ENCODE measurements at regions not wholly inside any gene's neighbourhood (a gene's known extent, or its start where the extent isn't known, plus 50 kb on each side); places are given as distances from the start of the nearest gene placed in this dataset.

DNA sequence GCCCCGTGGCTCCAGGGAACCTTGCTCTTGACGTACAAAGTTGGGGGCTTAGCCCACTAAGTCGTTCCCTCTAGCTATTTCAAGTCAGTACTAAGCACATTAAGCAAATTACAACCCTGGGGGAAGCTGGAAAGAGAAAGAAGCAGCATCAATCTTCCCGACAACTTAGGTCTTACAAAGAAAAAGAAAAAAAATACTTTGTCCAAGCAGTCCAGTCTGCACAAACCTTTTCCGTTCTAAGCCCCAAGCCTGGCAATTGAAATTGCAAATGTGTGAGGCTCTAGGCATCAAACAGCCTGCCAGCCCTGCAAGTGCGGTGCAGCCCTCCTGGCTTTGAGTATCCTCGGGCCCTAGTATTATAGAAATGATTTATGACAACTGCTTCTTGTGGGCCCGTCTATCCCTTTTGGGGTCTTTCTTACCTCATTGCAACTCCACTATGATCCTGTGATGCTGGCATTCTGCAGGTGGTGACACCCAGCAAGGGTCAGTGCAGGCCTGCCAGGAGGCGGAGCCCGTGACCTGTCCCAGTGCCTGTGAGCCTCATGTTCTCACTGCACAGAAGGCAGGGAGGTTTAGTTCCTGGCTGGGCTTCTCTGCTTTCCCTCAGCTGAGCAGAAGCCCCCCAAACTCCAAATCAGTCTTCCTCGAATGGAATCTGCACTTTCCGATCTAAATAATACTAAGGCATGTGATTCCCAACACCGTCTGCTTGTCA is 232.3 kb upstream of the IRX2 start:
- Histone ChIP-seq H3K27me3 (ENCODE audit: insufficient read depth, low read length, poor library complexity) (no peaks in the 10 kb centered on the region), H3K9ac (ENCODE audit: low read depth, low read length) (no peak overlapping the region), H3K4me3 (ENCODE audit: low read depth in 1 of 2, low read length in 2 of 2) (no peak overlapping the region), H3K36me3 (ENCODE audit: insufficient read depth, low read length) (no peaks in the 10 kb centered on the region), H3K4me1 (ENCODE audit: insufficient read depth, low read length) (no peaks in the 10 kb centered on the region), H2AFZ (ENCODE audit: low read depth, low read length) (no peak overlapping the region), H4K20me1 (ENCODE audit: insufficient read depth, low read length) (no peaks in the 10 kb centered on the region), H3K9me3 (ENCODE audit: insufficient read depth, low read length, severe bottlenecking) (no peaks in the 10 kb centered on the region), H3K4me2 (ENCODE audit: insufficient read depth, low read length) (no peak overlapping the region), H3K79me2 (ENCODE audit: insufficient read depth, low read length) (no peaks in the 10 kb centered on the region), H3K27ac (ENCODE audit: low read length) (no peak overlapping the region)
- TF ChIP-seq, protein P1, sequence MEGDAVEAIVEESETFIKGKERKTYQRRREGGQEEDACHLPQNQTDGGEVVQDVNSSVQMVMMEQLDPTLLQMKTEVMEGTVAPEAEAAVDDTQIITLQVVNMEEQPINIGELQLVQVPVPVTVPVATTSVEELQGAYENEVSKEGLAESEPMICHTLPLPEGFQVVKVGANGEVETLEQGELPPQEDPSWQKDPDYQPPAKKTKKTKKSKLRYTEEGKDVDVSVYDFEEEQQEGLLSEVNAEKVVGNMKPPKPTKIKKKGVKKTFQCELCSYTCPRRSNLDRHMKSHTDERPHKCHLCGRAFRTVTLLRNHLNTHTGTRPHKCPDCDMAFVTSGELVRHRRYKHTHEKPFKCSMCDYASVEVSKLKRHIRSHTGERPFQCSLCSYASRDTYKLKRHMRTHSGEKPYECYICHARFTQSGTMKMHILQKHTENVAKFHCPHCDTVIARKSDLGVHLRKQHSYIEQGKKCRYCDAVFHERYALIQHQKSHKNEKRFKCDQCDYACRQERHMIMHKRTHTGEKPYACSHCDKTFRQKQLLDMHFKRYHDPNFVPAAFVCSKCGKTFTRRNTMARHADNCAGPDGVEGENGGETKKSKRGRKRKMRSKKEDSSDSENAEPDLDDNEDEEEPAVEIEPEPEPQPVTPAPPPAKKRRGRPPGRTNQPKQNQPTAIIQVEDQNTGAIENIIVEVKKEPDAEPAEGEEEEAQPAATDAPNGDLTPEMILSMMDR (IDR thresholded peaks at IDR 0.05; ENCODE audit: borderline replicate concordance, extremely low read depth, low read length, poor library complexity, severe bottlenecking), result no peak
- TF ChIP-seq EZH2 (IDR thresholded peaks at IDR 0.05; ENCODE audit: borderline replicate concordance, low read depth, low read length, severe bottlenecking), result no peak
- no peak for DNase-seq
- no peak for ATAC-seq (ENCODE audit: insufficient read depth, low read depth)

DNA sequence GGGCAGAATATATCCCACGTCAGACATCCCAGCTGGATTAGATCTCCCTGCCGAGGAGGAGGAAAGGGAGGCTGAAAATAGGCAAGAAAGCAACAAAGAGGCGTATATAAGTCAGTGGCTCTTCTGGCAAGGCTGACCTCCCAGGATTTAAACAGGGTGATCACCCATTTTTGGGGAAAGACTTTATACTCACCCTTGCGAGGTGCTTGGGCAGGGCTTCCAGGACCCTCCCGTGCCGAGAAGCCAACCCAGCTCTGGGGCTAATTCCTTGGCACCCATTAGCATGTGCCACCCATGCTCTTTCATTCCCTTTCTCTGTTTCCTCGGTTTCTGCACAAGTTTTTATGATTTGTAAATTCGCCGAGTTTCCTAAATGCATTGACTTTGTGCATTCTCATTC is 230.2 kb upstream of the IRX2 start:
- Histone ChIP-seq H3K79me2 (ENCODE audit: insufficient read depth, low read length) (no peaks in the 10 kb centered on the region), H3K36me3 (ENCODE audit: insufficient read depth, low read length) (no peaks in the 10 kb centered on the region), H3K27ac (ENCODE audit: low read length) (no peak overlapping the region), H3K9me3 (ENCODE audit: insufficient read depth, low read length, severe bottlenecking) (peaks cover under 1% of the 10 kb centered on the region), H3K9ac (ENCODE audit: low read depth, low read length) (no peak overlapping the region), H2AFZ (ENCODE audit: low read depth, low read length) (no peak overlapping the region), H3K4me2 (ENCODE audit: insufficient read depth, low read length) (no peak overlapping the region), H3K27me3 (ENCODE audit: insufficient read depth, low read length, poor library complexity) (no peaks in the 10 kb centered on the region), H4K20me1 (ENCODE audit: insufficient read depth, low read length) (no peaks in the 10 kb centered on the region), H3K4me1 (ENCODE audit: insufficient read depth, low read length) (no peaks in the 10 kb centered on the region), H3K4me3 (ENCODE audit: low read depth in 1 of 2, low read length in 2 of 2) (no peak overlapping the region)
- no peak for DNase-seq
- ATAC-seq (ENCODE audit: insufficient read depth, low read depth), result no peak
- TF ChIP-seq EZH2 (IDR thresholded peaks at IDR 0.05; ENCODE audit: borderline replicate concordance, low read depth, low read length, severe bottlenecking), result no peak
- TF ChIP-seq, protein P1 (IDR thresholded peaks at IDR 0.05; ENCODE audit: borderline replicate concordance, extremely low read depth, low read length, poor library complexity, severe bottlenecking), result no peak

DNA sequence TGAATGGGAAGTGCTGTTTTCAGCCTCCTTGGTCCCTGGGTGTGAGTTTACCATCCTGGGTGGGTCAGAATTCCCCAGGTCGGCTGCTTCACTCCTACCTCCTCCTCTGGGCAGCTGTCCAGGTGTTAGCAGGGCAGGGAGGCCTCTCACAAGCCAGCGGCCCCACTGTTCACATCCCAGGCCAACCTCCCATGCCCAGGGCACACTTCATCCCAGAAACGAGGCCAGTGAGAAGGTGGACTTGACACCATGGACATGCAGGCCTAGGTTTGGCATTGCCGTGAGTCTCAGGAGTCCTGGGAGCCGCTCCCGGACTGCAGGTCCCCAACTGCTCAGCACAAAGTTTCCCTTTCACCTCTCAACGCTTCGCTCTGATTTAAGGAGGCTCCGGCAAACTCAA is 229.6 kb upstream of the IRX2 start:
- no peak overlapping the region for H3K4me3 ChIP-seq (ENCODE audit: low read depth in 1 of 2, low read length in 2 of 2)
- no peak for DNase-seq
- H3K4me2 ChIP-seq (ENCODE audit: insufficient read depth, low read length), result no peak overlapping the region
- no peaks in the 10 kb centered on the region for H3K27me3 ChIP-seq (ENCODE audit: insufficient read depth, low read length, poor library complexity)
- H3K9me3 ChIP-seq (ENCODE audit: insufficient read depth, low read length, severe bottlenecking), result peaks cover 6% of the 10 kb centered on the region
- H3K4me1 ChIP-seq (ENCODE audit: insufficient read depth, low read length), result no peaks in the 10 kb centered on the region
- no peak overlapping the region for H3K27ac ChIP-seq (ENCODE audit: low read length)
- H3K36me3 ChIP-seq (ENCODE audit: insufficient read depth, low read length), result no peaks in the 10 kb centered on the region
- no peaks in the 10 kb centered on the region for H3K79me2 ChIP-seq (ENCODE audit: insufficient read depth, low read length)
- ATAC-seq (ENCODE audit: insufficient read depth, low read depth), result no peak
- no peaks in the 10 kb centered on the region for H4K20me1 ChIP-seq (ENCODE audit: insufficient read depth, low read length)
- TF ChIP-seq, protein P1 (IDR thresholded peaks at IDR 0.05; ENCODE audit: borderline replicate concordance, extremely low read depth, low read length, poor library complexity, severe bottlenecking), result no peak
- no peak for TF ChIP-seq EZH2 (IDR thresholded peaks at IDR 0.05; ENCODE audit: borderline replicate concordance, low read depth, low read length, severe bottlenecking)
- no peak overlapping the region for H2AFZ ChIP-seq (ENCODE audit: low read depth, low read length)
- H3K9ac ChIP-seq (ENCODE audit: low read depth, low read length), result no peak overlapping the region

Data from DND-41 (cell line).